ENCODE measurements at regions not wholly inside any gene's neighbourhood (a gene's known extent, or its start where the extent isn't known, plus 50 kb on each side); places are given as distances from the start of the nearest gene placed in this dataset.

DNA sequence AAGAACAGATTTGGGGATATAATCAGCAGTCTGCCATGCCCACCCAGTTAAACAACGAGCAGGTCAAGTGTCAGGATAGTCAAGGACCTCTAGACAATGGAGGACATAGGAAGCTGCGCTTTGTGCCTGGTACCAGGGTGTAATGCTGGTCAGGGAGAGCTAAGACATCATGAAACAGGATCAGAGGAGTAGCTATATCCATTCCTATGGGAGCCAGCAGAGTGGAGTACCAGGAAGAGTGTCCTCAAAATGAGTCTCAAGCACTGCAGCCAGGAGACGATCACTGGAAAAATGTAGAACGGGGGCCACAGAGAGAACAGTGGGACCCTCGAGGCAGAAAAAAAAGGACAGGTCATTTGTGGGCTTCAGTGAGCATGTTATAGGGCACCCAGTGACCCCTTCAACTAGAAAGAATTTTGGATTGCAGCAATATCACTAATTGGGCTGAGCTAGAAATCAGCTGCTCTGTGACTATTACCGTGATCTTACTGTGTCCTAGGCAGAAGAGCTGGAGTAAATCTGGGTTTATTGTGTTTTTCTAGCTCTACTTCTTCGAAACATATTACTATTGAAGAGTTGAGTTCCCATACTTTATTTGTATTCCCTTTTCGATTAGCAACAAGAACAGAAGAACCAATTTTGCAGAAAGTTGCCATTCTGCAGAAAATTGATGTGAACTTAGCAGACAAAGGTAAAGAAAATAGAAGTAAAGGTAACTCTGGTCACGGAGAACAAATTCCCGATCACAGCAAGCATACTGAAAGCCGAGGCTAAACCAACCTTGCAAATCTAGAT, 319.6 kb downstream of the AHR start:
- WGBS (ENCODE audit: low lambda C conversion rate): 29% methylated on average over 11 of the region's 11 CpGs
- Histone ChIP-seq H3K79me2 (ENCODE audit: insufficient read depth) (no peaks in the 10 kb centered on the region), H4K20me1 (ENCODE audit: insufficient read depth) (no peaks in the 10 kb centered on the region), H3K27me3 (ENCODE audit: insufficient read depth) (no peaks in the 10 kb centered on the region), H3K9ac (no peak overlapping the region), H3K36me3 (replicated peaks in 1 of 2; ENCODE audit: control insufficient read depth in 1 of 2, insufficient read depth in 2 of 2, low read length in 1 of 2) (no peaks in the 10 kb centered on the region), H2AFZ (ENCODE audit: low read depth) (no peak overlapping the region), H3K9me2 (no peaks in the 10 kb centered on the region), H3K9me3 (no peaks in the 10 kb centered on the region), H3K4me1 (ENCODE audit: control insufficient read depth in 1 of 2, insufficient read depth in 2 of 2, low read depth in 1 of 2, low read length in 1 of 2) (no peaks in the 10 kb centered on the region), H3K4me2 (no peak overlapping the region), H3K27ac (ENCODE audit: low read depth in 2 of 2, low read length in 1 of 2) (no peak overlapping the region), H3F3A (replicated peaks; ENCODE audit: insufficient read depth) (no peaks in the 10 kb centered on the region), H3K4me3 (ENCODE audit: low read depth in 2 of 2, low read length in 1 of 2) (no peak overlapping the region)
- DNase-seq: no peak
- ChIA-PET POLR2A (no interaction called here), CTCF (interaction anchor here (1.3 kb wide), 1 partner anchor 27 kb away, joined by 3 read pairs; no protein-coding TSS in a partner anchor)
- TF ChIP-seq JUND (IDR thresholded peaks at IDR 0.05): no peak
- TF ChIP-seq, protein P1, sequence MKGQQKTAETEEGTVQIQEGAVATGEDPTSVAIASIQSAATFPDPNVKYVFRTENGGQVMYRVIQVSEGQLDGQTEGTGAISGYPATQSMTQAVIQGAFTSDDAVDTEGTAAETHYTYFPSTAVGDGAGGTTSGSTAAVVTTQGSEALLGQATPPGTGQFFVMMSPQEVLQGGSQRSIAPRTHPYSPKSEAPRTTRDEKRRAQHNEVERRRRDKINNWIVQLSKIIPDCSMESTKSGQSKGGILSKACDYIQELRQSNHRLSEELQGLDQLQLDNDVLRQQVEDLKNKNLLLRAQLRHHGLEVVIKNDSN (IDR thresholded peaks at IDR 0.05; ENCODE audit: borderline replicate concordance, low read depth): no peak
- TF ChIP-seq TCF12 (IDR thresholded peaks at IDR 0.05): no peak
- no peak for TF ChIP-seq NFIC (IDR thresholded peaks at IDR 0.05; ENCODE audit: borderline replicate concordance)
- no peak for TF ChIP-seq GABPA (IDR thresholded peaks at IDR 0.05; ENCODE audit: low read depth)
- TF ChIP-seq, protein P2, sequence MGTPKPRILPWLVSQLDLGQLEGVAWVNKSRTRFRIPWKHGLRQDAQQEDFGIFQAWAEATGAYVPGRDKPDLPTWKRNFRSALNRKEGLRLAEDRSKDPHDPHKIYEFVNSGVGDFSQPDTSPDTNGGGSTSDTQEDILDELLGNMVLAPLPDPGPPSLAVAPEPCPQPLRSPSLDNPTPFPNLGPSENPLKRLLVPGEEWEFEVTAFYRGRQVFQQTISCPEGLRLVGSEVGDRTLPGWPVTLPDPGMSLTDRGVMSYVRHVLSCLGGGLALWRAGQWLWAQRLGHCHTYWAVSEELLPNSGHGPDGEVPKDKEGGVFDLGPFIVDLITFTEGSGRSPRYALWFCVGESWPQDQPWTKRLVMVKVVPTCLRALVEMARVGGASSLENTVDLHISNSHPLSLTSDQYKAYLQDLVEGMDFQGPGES (IDR thresholded peaks at IDR 0.05; ENCODE audit: low read depth, low read length): no peak
- no peak for TF ChIP-seq RFX5 (IDR thresholded peaks at IDR 0.05; ENCODE audit: low read length)
- TF ChIP-seq FOXJ3 (CRISPR knock-in tag; IDR thresholded peaks at IDR 0.05): no peak
- TF ChIP-seq, protein P3, sequence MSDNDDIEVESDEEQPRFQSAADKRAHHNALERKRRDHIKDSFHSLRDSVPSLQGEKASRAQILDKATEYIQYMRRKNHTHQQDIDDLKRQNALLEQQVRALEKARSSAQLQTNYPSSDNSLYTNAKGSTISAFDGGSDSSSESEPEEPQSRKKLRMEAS (IDR thresholded peaks at IDR 0.05; ENCODE audit: low read depth): no peak
- no peak for TF ChIP-seq SIN3A (IDR thresholded peaks at IDR 0.05; ENCODE audit: borderline replicate concordance, low read depth, low read length)
- TF ChIP-seq, protein P4, sequence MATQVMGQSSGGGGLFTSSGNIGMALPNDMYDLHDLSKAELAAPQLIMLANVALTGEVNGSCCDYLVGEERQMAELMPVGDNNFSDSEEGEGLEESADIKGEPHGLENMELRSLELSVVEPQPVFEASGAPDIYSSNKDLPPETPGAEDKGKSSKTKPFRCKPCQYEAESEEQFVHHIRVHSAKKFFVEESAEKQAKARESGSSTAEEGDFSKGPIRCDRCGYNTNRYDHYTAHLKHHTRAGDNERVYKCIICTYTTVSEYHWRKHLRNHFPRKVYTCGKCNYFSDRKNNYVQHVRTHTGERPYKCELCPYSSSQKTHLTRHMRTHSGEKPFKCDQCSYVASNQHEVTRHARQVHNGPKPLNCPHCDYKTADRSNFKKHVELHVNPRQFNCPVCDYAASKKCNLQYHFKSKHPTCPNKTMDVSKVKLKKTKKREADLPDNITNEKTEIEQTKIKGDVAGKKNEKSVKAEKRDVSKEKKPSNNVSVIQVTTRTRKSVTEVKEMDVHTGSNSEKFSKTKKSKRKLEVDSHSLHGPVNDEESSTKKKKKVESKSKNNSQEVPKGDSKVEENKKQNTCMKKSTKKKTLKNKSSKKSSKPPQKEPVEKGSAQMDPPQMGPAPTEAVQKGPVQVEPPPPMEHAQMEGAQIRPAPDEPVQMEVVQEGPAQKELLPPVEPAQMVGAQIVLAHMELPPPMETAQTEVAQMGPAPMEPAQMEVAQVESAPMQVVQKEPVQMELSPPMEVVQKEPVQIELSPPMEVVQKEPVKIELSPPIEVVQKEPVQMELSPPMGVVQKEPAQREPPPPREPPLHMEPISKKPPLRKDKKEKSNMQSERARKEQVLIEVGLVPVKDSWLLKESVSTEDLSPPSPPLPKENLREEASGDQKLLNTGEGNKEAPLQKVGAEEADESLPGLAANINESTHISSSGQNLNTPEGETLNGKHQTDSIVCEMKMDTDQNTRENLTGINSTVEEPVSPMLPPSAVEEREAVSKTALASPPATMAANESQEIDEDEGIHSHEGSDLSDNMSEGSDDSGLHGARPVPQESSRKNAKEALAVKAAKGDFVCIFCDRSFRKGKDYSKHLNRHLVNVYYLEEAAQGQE (IDR thresholded peaks at IDR 0.05; ENCODE audit: low read depth, low read length): no peak
- no peak for TF ChIP-seq EP300 (IDR thresholded peaks at IDR 0.05; ENCODE audit: borderline replicate concordance in 1 of 2, low read depth in 1 of 2, low read length in 1 of 2)
- no peak for TF ChIP-seq FOXM1 (IDR thresholded peaks at IDR 0.05; ENCODE audit: low read depth)

Data from SK-N-SH (cell line).